Activated B cell treated with CpG ODN at 0.5 μM for 24 hours (primary cell): ENCODE measurements at regions not wholly inside any gene's neighbourhood (a gene's known extent, or its start where the extent isn't known, plus 50 kb on each side); places are given as distances from the start of the nearest gene placed in this dataset.

Experiments
- ATAC-seq: fragments of 200-7000 bp; cut with Tn5 transposase; one replicate; pipeline ENCODE4 v1.10.0; 2021; ENCODE audit warnings: low read depth, mild to moderate bottlenecking, moderate library complexity
- CTCF ChIA-PET: fragments of 350-600 bp; sonication (Branson Sonifier 250); formaldehyde crosslinking; loops from one replicate; lab custom pipeline; 2021; ENCODE audit warnings: antibody characterized with exemption; lab: Charles Lee
- POLR2A ChIA-PET: fragments of 350-600 bp; sonication (Branson Sonifier 250); formaldehyde crosslinking; loops from one replicate; lab custom pipeline; 2021; ENCODE audit warnings: antibody characterized with exemption; lab: Charles Lee
- DNase-seq: peaks from one replicate; pipeline ENCODE4 v3.0.0; 2022
- H3K27ac Mint-ChIP-seq: one replicate; pipeline ENCODE4 v1.8.0; 2020; ENCODE audit warnings: mixed read lengths
- H3K27me3 Mint-ChIP-seq: one replicate; pipeline ENCODE4 v1.8.0; 2021; ENCODE audit warnings: mixed read lengths
- H3K36me3 Mint-ChIP-seq: one replicate; pipeline ENCODE4 v1.8.0; 2021; ENCODE audit warnings: low read depth, mixed read lengths
- H3K4me1 Mint-ChIP-seq: one replicate; pipeline ENCODE4 v1.8.0; 2021; ENCODE audit warnings: mixed read lengths
- H3K4me3 Mint-ChIP-seq: one replicate; pipeline ENCODE4 v1.8.0; 2020; ENCODE audit warnings: mild to moderate bottlenecking, mixed read lengths
- H3K9me3 Mint-ChIP-seq: one replicate; pipeline ENCODE4 v1.8.0; 2020; ENCODE audit warnings: mixed read lengths
- CTCF ChIP-seq: fragments of 200-600 bp; IDR thresholded peaks from one replicate; pipeline ENCODE4 v1.8.0; 2022; ENCODE audit warnings: antibody characterized with exemption, mild to moderate bottlenecking
- intact Hi-C: fragments of 100-400 bp; cut with micrococcal nuclease; formaldehyde crosslinking; loops from one replicate; pipeline ENCODE4 v1.15.1; 2024

GRCh38 chr2:215613280-215613679, 177.4 kb upstream of the FN1 start:
- Mint-ChIP-seq H3K27me3 (peaks cover 4% of the 10 kb centered on the region), H3K4me1 (no peaks in the 10 kb centered on the region), H3K36me3 (no peaks in the 10 kb centered on the region), H3K9me3 (no peaks in the 10 kb centered on the region), H3K4me3 (no peak overlapping the region), H3K27ac (no peak overlapping the region)
- CTCF ChIA-PET, result no interaction called here
- no peak for DNase-seq
- TF ChIP-seq CTCF, result no peak
- ATAC-seq, result no peak
- POLR2A ChIA-PET, result no interaction called here
- intact Hi-C loops, result no loop called here

- DNase-seq (no peak), ATAC-seq (no peak)
- H3K36me3 Mint-ChIP-seq, result no peaks in the 10 kb centered on the region
- CTCF ChIA-PET, result no interaction called here
- H3K4me3 Mint-ChIP-seq, result no peak overlapping the region
- POLR2A ChIA-PET, result no interaction called here
- H3K27me3 Mint-ChIP-seq, result peaks cover 4% of the 10 kb centered on the region
- TF ChIP-seq CTCF, result no peak
- no peak overlapping the region for H3K27ac Mint-ChIP-seq
- intact Hi-C loops, result no loop called here
- H3K9me3 Mint-ChIP-seq, result no peaks in the 10 kb centered on the region
- H3K4me1 Mint-ChIP-seq, result no peaks in the 10 kb centered on the region
Measured at GRCh38 chr2:215612786-215613185, 176.9 kb upstream of the FN1 start.

GRCh38 chr2:215611609-215612386, 175.9 kb upstream of the FN1 start:
- ChIA-PET CTCF (no interaction called here), POLR2A (no interaction called here)
- no peak for DNase-seq
- ATAC-seq, result no peak
- H3K27ac Mint-ChIP-seq, result no peak overlapping the region
- no peaks in the 10 kb centered on the region for H3K4me1 Mint-ChIP-seq
- intact Hi-C loops, result no loop called here
- no peak for TF ChIP-seq CTCF
- no peaks in the 10 kb centered on the region for H3K9me3 Mint-ChIP-seq
- no peak overlapping the region for H3K4me3 Mint-ChIP-seq
- H3K27me3 Mint-ChIP-seq, result peaks cover 4% of the 10 kb centered on the region
- H3K36me3 Mint-ChIP-seq, result no peaks in the 10 kb centered on the region

- ChIA-PET CTCF (no interaction called here), POLR2A (no interaction called here)
- Mint-ChIP-seq H3K4me1 (no peaks in the 10 kb centered on the region), H3K27ac (no peak overlapping the region), H3K4me3 (no peak overlapping the region), H3K9me3 (no peaks in the 10 kb centered on the region), H3K36me3 (no peaks in the 10 kb centered on the region), H3K27me3 (peaks cover 2% of the 10 kb centered on the region)
- intact Hi-C loops, result no loop called here
- no peak for TF ChIP-seq CTCF
- DNase-seq, result no peak
- ATAC-seq, result no peak
Measured at GRCh38 chr2:215609089-215610032, 173.5 kb upstream of the FN1 start.

- ATAC-seq, result no peak
- H3K4me3 Mint-ChIP-seq, result no peak overlapping the region
Measured at GRCh38 chr2:215607766-215608165, 171.9 kb upstream of the FN1 start.

More at GRCh38 chr2:215607766-215608165, 171.9 kb upstream of the FN1 start:
- no peaks in the 10 kb centered on the region for H3K36me3 Mint-ChIP-seq
- H3K9me3 Mint-ChIP-seq, result no peaks in the 10 kb centered on the region
- TF ChIP-seq CTCF, result no peak
- H3K27ac Mint-ChIP-seq, result no peak overlapping the region
- ChIA-PET POLR2A (no interaction called here), CTCF (no interaction called here)
- no peak for DNase-seq
- no peaks in the 10 kb centered on the region for H3K27me3 Mint-ChIP-seq
- no peaks in the 10 kb centered on the region for H3K4me1 Mint-ChIP-seq
- intact Hi-C loops, result no loop called here
